H9 (cell line): ENCODE measurements at regions not wholly inside any gene's neighbourhood (a gene's known extent, or its start where the extent isn't known, plus 50 kb on each side); places are given as distances from the start of the nearest gene placed in this dataset.

ENCODE experiments used
- DNase-seq: peaks from one replicate; pipeline ENCODE4 v3.0.0-alpha.2; 2017
- H2AFZ ChIP-seq: one replicate; pipeline ENCODE4 v1.6.1; 2013; ENCODE audit warnings: mild to moderate bottlenecking, low read length, control low read depth, moderate library complexity
- H2AK5ac ChIP-seq: 2 replicates; pipeline ENCODE4 v1.6.1; 2013; ENCODE audit warnings: low read length, control low read depth, mixed read lengths; ENCODE audit not compliant: insufficient read length
- H2BK120ac ChIP-seq: one replicate; pipeline ENCODE4 v1.6.1; 2013; ENCODE audit warnings: low read depth, mild to moderate bottlenecking, low read length, control low read depth, inconsistent platforms; ENCODE audit not compliant: poor library complexity, severe bottlenecking
- H2BK12ac ChIP-seq: 2 replicates; pipeline ENCODE4 v1.6.1; 2013; ENCODE audit warnings: low read length, control low read depth, mixed read lengths, low read depth; ENCODE audit not compliant: insufficient read length
- H2BK15ac ChIP-seq: 2 replicates; pipeline ENCODE4 v1.6.1; 2013; ENCODE audit warnings: low read depth, low read length, control low read depth
- H2BK20ac ChIP-seq: one replicate; pipeline ENCODE4 v1.6.1; 2013; ENCODE audit warnings: low read depth, mild to moderate bottlenecking, low read length, control low read depth, inconsistent platforms; ENCODE audit not compliant: poor library complexity, severe bottlenecking
- H2BK5ac ChIP-seq: 2 replicates; pipeline ENCODE4 v1.6.1; 2013; ENCODE audit warnings: low read length, control low read depth, mixed read lengths; ENCODE audit not compliant: insufficient read length
- H3K14ac ChIP-seq: 2 replicates; pipeline ENCODE4 v1.6.1; 2013; ENCODE audit warnings: low read length, control low read depth; ENCODE audit not compliant: insufficient read depth
- H3K18ac ChIP-seq: 2 replicates; pipeline ENCODE4 v1.6.1; 2013; ENCODE audit warnings: low read depth, mild to moderate bottlenecking, mixed read lengths, low read length, control low read depth; ENCODE audit not compliant: insufficient read length
- H3K23ac ChIP-seq: 2 replicates; pipeline ENCODE4 v1.6.1; 2013; ENCODE audit warnings: low read length, control low read depth, mixed read lengths, low read depth; ENCODE audit not compliant: insufficient read length
- H3K23me2 ChIP-seq: 2 replicates; pipeline ENCODE4 v1.6.1; 2013; ENCODE audit warnings: low read depth, mild to moderate bottlenecking, mixed read lengths, low read length, control low read depth; ENCODE audit not compliant: insufficient read length, poor library complexity, severe bottlenecking
- H3K27ac ChIP-seq: 2 replicates; pipeline ENCODE4 v1.5.1; 2013; ENCODE audit warnings: low read length, control low read depth, mixed read lengths, low read depth; ENCODE audit not compliant: insufficient read length
- H3K27me3 ChIP-seq: 2 replicates; pipeline ENCODE4 v1.6.1; 2013; ENCODE audit warnings: low read length, control low read depth, inconsistent platforms; ENCODE audit not compliant: insufficient read depth
- H3K4ac ChIP-seq: 2 replicates; pipeline ENCODE4 v1.6.1; 2013; ENCODE audit warnings: low read depth, mild to moderate bottlenecking, control low read depth, inconsistent platforms, low read length, moderate library complexity
- H3K4me1 ChIP-seq: 2 replicates; pipeline ENCODE4 v1.6.1; 2013; ENCODE audit warnings: low read length, control low read depth, inconsistent platforms; ENCODE audit not compliant: insufficient read depth
- H3K4me2 ChIP-seq: 2 replicates; pipeline ENCODE4 v1.6.1; 2013; ENCODE audit warnings: low read length, control low read depth, mixed read lengths; ENCODE audit not compliant: insufficient read length, insufficient read depth
- H3K56ac ChIP-seq: 2 replicates; pipeline ENCODE4 v1.6.1; 2013; ENCODE audit warnings: low read depth, mild to moderate bottlenecking, mixed read lengths, low read length, control low read depth; ENCODE audit not compliant: insufficient read length
- H3K79me1 ChIP-seq: 2 replicates; pipeline ENCODE4 v1.6.1; 2013; ENCODE audit warnings: low read depth, mild to moderate bottlenecking, moderate library complexity, low read length, control low read depth, inconsistent platforms; ENCODE audit not compliant: insufficient read depth, poor library complexity, severe bottlenecking
- H3K79me2 ChIP-seq: 2 replicates; pipeline ENCODE4 v1.6.1; 2013; ENCODE audit warnings: low read length, control low read depth, inconsistent platforms; ENCODE audit not compliant: insufficient read depth
- H3K9ac ChIP-seq: 2 replicates; pipeline ENCODE4 v1.6.1; 2013; ENCODE audit warnings: low read length, control low read depth, mixed read lengths; ENCODE audit not compliant: insufficient read length; ENCODE audit errors: extremely low read depth
- H3K9me3 ChIP-seq: one replicate; pipeline ENCODE4 v1.6.1; 2013; ENCODE audit warnings: low read depth, low read length, inconsistent platforms; ENCODE audit not compliant: control insufficient read depth
- H3T11ph ChIP-seq: one replicate; pipeline ENCODE4 v1.6.1; 2013; ENCODE audit warnings: mild to moderate bottlenecking, low read length, control low read depth, inconsistent platforms
- H4K20me1 ChIP-seq: one replicate; pipeline ENCODE4 v1.6.1; 2013; ENCODE audit not compliant: control insufficient read depth, insufficient read length, insufficient read depth
- H4K5ac ChIP-seq: 2 replicates; pipeline ENCODE4 v1.6.1; 2013; ENCODE audit warnings: low read depth, mild to moderate bottlenecking, mixed read lengths, low read length, control low read depth; ENCODE audit not compliant: insufficient read length
- H4K8ac ChIP-seq: replicated peaks from 2 replicates; pipeline ENCODE4 v1.6.1; 2013; ENCODE audit warnings: low read length, control low read depth, mixed read lengths, low read depth; ENCODE audit not compliant: insufficient read length
- H4K91ac ChIP-seq: 2 replicates; pipeline ENCODE4 v1.6.1; 2013; ENCODE audit warnings: low read depth, mild to moderate bottlenecking, moderate library complexity, mixed read lengths, low read length, control low read depth; ENCODE audit not compliant: insufficient read length
- H3K27ac Mint-ChIP-seq, 3 experiments: 2 replicates in 2 of 3; 3 replicates in 1 of 3; pipeline ENCODE4 v1.8.0; 2020 to 2021; ENCODE audit warnings: mixed read lengths in 3 of 3, mild to moderate bottlenecking in 1 of 3, moderate library complexity in 1 of 3
- H3K27me3 Mint-ChIP-seq: 2 replicates; pipeline ENCODE4 v1.8.0; 2021; ENCODE audit warnings: low read depth, mild to moderate bottlenecking, moderate library complexity, mixed read lengths
- H3K36me3 Mint-ChIP-seq, 3 experiments: 2 replicates in 2 of 3; 3 replicates in 1 of 3; pipeline ENCODE4 v1.8.0; 2020 to 2021; ENCODE audit warnings: low read depth in 3 of 3, mixed read lengths in 3 of 3; ENCODE audit not compliant: insufficient read depth in 1 of 3
- H3K4me1 Mint-ChIP-seq, 2 experiments: 2 replicates each; pipeline ENCODE4 v1.8.0; 2020; ENCODE audit warnings: mixed read lengths in 2 of 2
- H3K4me3 Mint-ChIP-seq, 2 experiments: 2 replicates in 1 of 2; 3 replicates in 1 of 2; pipeline ENCODE4 v1.8.0; 2020 to 2021; ENCODE audit warnings: mild to moderate bottlenecking in 2 of 2, mixed read lengths in 2 of 2, moderate library complexity in 1 of 2
- H3K9me3 Mint-ChIP-seq, 2 experiments: 2 replicates in 1 of 2; 3 replicates in 1 of 2; pipeline ENCODE4 v1.8.0; 2020; ENCODE audit warnings: mild to moderate bottlenecking in 2 of 2, mixed read lengths in 2 of 2, moderate library complexity in 1 of 2
- WGBS: extraction: QIAGEN DNeasy Blood & Tissue Kit; methylation state at CpG from one replicate; pipeline ENCODE4 v1.1.7; 2013; ENCODE audit warnings: missing lambda C conversion rate, low lambda C conversion rate, mixed read lengths; ENCODE audit not compliant: insufficient read length; ENCODE audit errors: extremely low coverage; 5-methylcytosine and 5-hydroxymethylcytosine counted together
- TF ChIP-seq, protein P1 (sequence below): fragments of 200-600 bp; sonication (generic); conservative IDR thresholded peaks from 3 replicates; pipeline ENCODE4 v1.8.0; 2021; ENCODE audit warnings: antibody characterized with exemption, mild to moderate bottlenecking

DNA sequence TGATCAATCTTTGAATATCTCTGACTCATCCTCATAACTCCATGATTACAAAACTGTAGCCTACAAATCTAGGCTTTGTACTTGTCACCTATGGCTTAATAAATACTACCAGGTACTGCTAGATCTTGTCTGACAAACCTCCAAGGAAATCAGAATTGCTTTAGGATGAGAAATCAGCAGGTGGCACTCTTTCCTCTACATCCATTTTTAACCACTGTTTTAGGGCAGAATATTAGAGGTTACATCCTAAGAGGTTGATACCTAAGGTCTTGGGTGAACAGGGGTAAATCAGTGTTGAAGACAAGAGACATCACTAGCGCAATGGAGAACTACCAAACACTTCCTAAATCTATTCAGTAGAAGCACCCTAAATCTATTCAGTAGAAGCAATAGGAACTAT is 63.1 kb upstream of the SOX5 start:
- Histone ChIP-seq H3K56ac (no peak overlapping the region), H4K5ac (no peak overlapping the region), H2BK15ac (no peak overlapping the region), H4K8ac (no peak overlapping the region), H3K23me2 (no peaks in the 10 kb centered on the region), H3K18ac (no peak overlapping the region), H4K91ac (no peak overlapping the region), H3K79me1 (no peaks in the 10 kb centered on the region), H3K4me1 (no peaks in the 10 kb centered on the region), H2AFZ (no peak overlapping the region), H3K4ac (no peak overlapping the region), H3K27ac (no peak overlapping the region), H3K23ac (no peak overlapping the region), H2BK12ac (no peak overlapping the region), H3K9me3 (no peaks in the 10 kb centered on the region), H2BK120ac (no peak overlapping the region), H2AK5ac (no peak overlapping the region), H3K14ac (no peak overlapping the region), H3K27me3 (peaks cover 4% of the 10 kb centered on the region; the same call in 1 of the 2 replicates), H3K4me2 (no peak overlapping the region), H2BK5ac (no peak overlapping the region), H3K79me2 (no peaks in the 10 kb centered on the region), H4K20me1 (no peaks in the 10 kb centered on the region), H2BK20ac (no peak overlapping the region), H3K9ac (no peak overlapping the region), H3T11ph (no peak overlapping the region)
- Mint-ChIP-seq H3K9me3 (no peaks in the 10 kb centered on the region; a peak in 1 of 5 replicates), H3K27ac (no peak overlapping the region), H3K36me3 (peaks cover 0 to under 1% (median 0%) of the 10 kb centered on the region in 3 experiments; a peak in 1 of 7 replicates), H3K4me1 (peaks cover 24 to 27% of the 10 kb centered on the region in 2 experiments), H3K4me3 (no peak overlapping the region), H3K27me3 (peaks cover 59% of the 10 kb centered on the region)
- WGBS = no CpG with 5 or more reads among the region's 1 CpG
- TF ChIP-seq, protein P1, sequence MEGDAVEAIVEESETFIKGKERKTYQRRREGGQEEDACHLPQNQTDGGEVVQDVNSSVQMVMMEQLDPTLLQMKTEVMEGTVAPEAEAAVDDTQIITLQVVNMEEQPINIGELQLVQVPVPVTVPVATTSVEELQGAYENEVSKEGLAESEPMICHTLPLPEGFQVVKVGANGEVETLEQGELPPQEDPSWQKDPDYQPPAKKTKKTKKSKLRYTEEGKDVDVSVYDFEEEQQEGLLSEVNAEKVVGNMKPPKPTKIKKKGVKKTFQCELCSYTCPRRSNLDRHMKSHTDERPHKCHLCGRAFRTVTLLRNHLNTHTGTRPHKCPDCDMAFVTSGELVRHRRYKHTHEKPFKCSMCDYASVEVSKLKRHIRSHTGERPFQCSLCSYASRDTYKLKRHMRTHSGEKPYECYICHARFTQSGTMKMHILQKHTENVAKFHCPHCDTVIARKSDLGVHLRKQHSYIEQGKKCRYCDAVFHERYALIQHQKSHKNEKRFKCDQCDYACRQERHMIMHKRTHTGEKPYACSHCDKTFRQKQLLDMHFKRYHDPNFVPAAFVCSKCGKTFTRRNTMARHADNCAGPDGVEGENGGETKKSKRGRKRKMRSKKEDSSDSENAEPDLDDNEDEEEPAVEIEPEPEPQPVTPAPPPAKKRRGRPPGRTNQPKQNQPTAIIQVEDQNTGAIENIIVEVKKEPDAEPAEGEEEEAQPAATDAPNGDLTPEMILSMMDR = no peak; the same call in 2 of the 3 replicates
- no peak for DNase-seq
